Heart left ventricle (tissue), 13 donors: ENCODE measurements at regions not wholly inside any gene's neighbourhood (a gene's known extent, or its start where the extent isn't known, plus 50 kb on each side); places are given as distances from the start of the nearest gene placed in this dataset.

Experiments
- POLR2A ChIP-seq, 2 donors: fragments of 450-650 bp; IDR thresholded peaks; one replicate each; pipeline ENCODE4 v1.6.1; 2017; ENCODE audit warnings: antibody characterized with exemption in 2 of 2, mild to moderate bottlenecking in 2 of 2, moderate library complexity in 2 of 2
- TF ChIP-seq, protein P1 (sequence below), 12 donors: fragments of 200-600 bp; sonication (generic) in 4 of 12; IDR thresholded peaks; one replicate each; pipeline versions ENCODE4 v1.5.0 to v1.8.0; 2018 to 2022; ENCODE audit warnings: antibody characterized with exemption in 12 of 12, mild to moderate bottlenecking in 5 of 12
- donor health status: ischemic (EF 13 %, LVEDD 7.1; RV severe dilation, severe dysfunction).
- donor health status: DM: no; HTN: yes; CAD: no.
- donor health status: DM: no; HTN: no; CAD: no.
- donor health status: ischemic (EF 25% LVEDD 6.9; RV normal size, moderate dysfunction).
- donor health status: ischemic (EF 25% LVEDD 5.7; RV mildly dilated, moderate dysfunction).
- donor health status: ischemic (EF 35%, LVEDD 5.7; RV mildly dilated, moderate dysfunction).
- donor health status: nonischemic (EF 11% LVEDD 7.7; RV severe dilation, severe dysfunction).
- donor health status: DM: yes; HTN: yes; CAD: no.
- donor health status: PGD.
- donor health status: ischemic (EF 29% LVEDD 5.4; RV normal size, mild dysfunction).
- donor health status: nonischemic (EF 23%, LVEDD 6.1; RV moderate dilation, normal function).

GRCh38 chr11:69913591-69914285 is 94.5 kb upstream of the FGF3 start:
- TF ChIP-seq, protein P1, sequence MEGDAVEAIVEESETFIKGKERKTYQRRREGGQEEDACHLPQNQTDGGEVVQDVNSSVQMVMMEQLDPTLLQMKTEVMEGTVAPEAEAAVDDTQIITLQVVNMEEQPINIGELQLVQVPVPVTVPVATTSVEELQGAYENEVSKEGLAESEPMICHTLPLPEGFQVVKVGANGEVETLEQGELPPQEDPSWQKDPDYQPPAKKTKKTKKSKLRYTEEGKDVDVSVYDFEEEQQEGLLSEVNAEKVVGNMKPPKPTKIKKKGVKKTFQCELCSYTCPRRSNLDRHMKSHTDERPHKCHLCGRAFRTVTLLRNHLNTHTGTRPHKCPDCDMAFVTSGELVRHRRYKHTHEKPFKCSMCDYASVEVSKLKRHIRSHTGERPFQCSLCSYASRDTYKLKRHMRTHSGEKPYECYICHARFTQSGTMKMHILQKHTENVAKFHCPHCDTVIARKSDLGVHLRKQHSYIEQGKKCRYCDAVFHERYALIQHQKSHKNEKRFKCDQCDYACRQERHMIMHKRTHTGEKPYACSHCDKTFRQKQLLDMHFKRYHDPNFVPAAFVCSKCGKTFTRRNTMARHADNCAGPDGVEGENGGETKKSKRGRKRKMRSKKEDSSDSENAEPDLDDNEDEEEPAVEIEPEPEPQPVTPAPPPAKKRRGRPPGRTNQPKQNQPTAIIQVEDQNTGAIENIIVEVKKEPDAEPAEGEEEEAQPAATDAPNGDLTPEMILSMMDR (IDR thresholded peaks at IDR 0.05): no peak
- no peak for TF ChIP-seq POLR2A (IDR thresholded peaks at IDR 0.05)
